ENCODE measurements at regions not wholly inside any gene's neighbourhood (a gene's known extent, or its start where the extent isn't known, plus 50 kb on each side); places are given as distances from the start of the nearest gene placed in this dataset.

DNA sequence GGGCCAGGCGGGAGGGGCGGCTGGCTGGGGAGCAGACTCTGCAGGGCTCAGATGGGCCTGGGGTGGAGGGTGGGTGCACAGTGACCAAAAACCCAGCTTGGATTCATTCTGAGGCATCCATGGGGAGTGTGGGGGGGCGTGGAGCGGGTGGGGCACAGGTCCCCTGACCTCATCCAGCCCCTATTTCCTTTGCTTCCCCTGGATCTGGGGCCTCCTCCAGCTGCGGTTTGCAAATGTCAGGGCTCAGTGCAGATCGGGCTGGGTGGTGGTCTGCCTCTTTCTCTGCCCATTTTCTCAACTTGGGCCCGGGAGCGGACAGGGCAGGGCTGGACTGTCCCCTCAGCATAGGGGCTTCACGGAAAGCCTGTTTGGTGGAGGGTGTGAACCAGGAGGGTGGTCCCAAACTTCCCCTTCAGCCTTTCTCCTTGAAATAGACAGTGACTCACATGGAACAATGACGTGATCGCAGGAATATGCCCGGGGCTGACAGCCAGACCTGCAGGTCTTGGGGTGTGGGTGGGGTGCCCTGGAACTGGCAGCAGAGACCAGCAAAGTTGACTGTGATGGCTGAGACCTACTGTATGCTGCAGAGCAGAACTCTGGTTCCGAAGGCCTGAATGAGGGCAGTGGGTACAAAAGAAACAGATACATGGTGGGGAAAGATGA, 72.9 kb upstream of the PODXL start:
- TF ChIP-seq CTCF (conservative IDR thresholded peaks at IDR 0.05; ENCODE audit: low read depth, low read length), result no peak
- no peak for TF ChIP-seq BHLHE40 (IDR thresholded peaks at IDR 0.05; ENCODE audit: low read depth, low read length)
- no peak for TF ChIP-seq POLR2A (IDR thresholded peaks at IDR 0.05; ENCODE audit: low read depth, low read length)
- peak; percentile 56 for TF ChIP-seq FOS (IDR thresholded peaks at IDR 0.05; ENCODE audit: low read depth, low read length)
- TF ChIP-seq, protein P1, sequence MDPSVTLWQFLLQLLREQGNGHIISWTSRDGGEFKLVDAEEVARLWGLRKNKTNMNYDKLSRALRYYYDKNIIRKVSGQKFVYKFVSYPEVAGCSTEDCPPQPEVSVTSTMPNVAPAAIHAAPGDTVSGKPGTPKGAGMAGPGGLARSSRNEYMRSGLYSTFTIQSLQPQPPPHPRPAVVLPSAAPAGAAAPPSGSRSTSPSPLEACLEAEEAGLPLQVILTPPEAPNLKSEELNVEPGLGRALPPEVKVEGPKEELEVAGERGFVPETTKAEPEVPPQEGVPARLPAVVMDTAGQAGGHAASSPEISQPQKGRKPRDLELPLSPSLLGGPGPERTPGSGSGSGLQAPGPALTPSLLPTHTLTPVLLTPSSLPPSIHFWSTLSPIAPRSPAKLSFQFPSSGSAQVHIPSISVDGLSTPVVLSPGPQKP (IDR thresholded peaks at IDR 0.05; ENCODE audit: borderline replicate concordance, low read depth, low read length), result no peak
- TF ChIP-seq RFX5 (IDR thresholded peaks at IDR 0.05; ENCODE audit: low read depth, low read length), result no peak
- TF ChIP-seq MAFK (IDR thresholded peaks at IDR 0.05; ENCODE audit: low read depth, low read length), result no peak
- no peak for TF ChIP-seq CHD1 (IDR thresholded peaks at IDR 0.05; ENCODE audit: low read depth, low read length)
- TF ChIP-seq, protein P2, sequence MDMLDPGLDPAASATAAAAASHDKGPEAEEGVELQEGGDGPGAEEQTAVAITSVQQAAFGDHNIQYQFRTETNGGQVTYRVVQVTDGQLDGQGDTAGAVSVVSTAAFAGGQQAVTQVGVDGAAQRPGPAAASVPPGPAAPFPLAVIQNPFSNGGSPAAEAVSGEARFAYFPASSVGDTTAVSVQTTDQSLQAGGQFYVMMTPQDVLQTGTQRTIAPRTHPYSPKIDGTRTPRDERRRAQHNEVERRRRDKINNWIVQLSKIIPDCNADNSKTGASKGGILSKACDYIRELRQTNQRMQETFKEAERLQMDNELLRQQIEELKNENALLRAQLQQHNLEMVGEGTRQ (IDR thresholded peaks at IDR 0.05; ENCODE audit: low read depth, low read length), result no peak
- TF ChIP-seq MXI1 (IDR thresholded peaks at IDR 0.05; ENCODE audit: borderline replicate concordance, low read depth, low read length), result no peak
- TF ChIP-seq RAD21 (IDR thresholded peaks at IDR 0.05; ENCODE audit: low read length), result no peak

Measured in IMR-90 (cell line).